Stomach (tissue), 8 donors: ENCODE measurements at regions not wholly inside any gene's neighbourhood (a gene's known extent, or its start where the extent isn't known, plus 50 kb on each side); places are given as distances from the start of the nearest gene placed in this dataset.

Source experiments
- DNase-seq, 2 donors: peaks; one replicate each; pipeline versions ENCODE4 v3.0.0 to v3.0.0-alpha.2; 2013 to 2019
- H3K27ac ChIP-seq, 5 donors: fragments of 200-600 bp in 4 of 5; sonication (generic) in 4 of 5; one replicate each; pipeline ENCODE4 v1.5.1; 2013 to 2019; ENCODE audit warnings: mild to moderate bottlenecking in 1 of 5, moderate library complexity in 1 of 5
- H3K27me3 ChIP-seq, 3 donors: fragments of 200-600 bp; sonication (generic); one replicate each; pipeline ENCODE4 v1.5.1; 2017 to 2019; ENCODE audit warnings: mixed run types in 1 of 3
- H3K36me3 ChIP-seq, 4 donors: fragments of 200-600 bp; sonication (generic); 1 replicate in 3 of 4; 2 replicates in 1 of 4; pipeline ENCODE4 v1.5.1; 2016 to 2019
- H3K4me1 ChIP-seq, 4 donors: fragments of 200-600 bp; sonication (generic); one replicate each; pipeline ENCODE4 v1.5.1; 2016 to 2019
- H3K4me3 ChIP-seq, 4 donors: fragments of 200-600 bp; sonication (generic) in 3 of 4; one replicate each; pipeline ENCODE4 v1.5.1; 2016 to 2019; ENCODE audit warnings: mild to moderate bottlenecking in 1 of 4
- H3K9me3 ChIP-seq, 4 donors: fragments of 200-600 bp; sonication (generic); one replicate each; pipeline ENCODE4 v1.5.1; 2016 to 2019
- CTCF ChIP-seq, 7 experiments: fragments of 450-650 bp in 4 of 7; fragments of 200-600 bp in 3 of 7; sonication (generic) in 3 of 7; IDR thresholded peaks; one replicate each; pipeline ENCODE4 v1.5.1; 2016 to 2019; ENCODE audit warnings: antibody characterized with exemption in 7 of 7, control low read depth in 2 of 7, mild to moderate bottlenecking in 1 of 7
- EP300 ChIP-seq: sonication (generic); formaldehyde crosslinking; IDR thresholded peaks from one replicate; pipeline ENCODE4 v1.6.1; 2017; ENCODE audit warnings: antibody characterized with exemption
- POLR2A ChIP-seq, 4 donors: fragments of 450-650 bp; IDR thresholded peaks; one replicate each; pipeline ENCODE4 v1.6.1; 2016; ENCODE audit warnings: antibody characterized with exemption in 4 of 4, control low read depth in 2 of 4, mild to moderate bottlenecking in 1 of 4, moderate library complexity in 1 of 4
- POLR2AphosphoS5 ChIP-seq, 3 donors: sonication (generic); formaldehyde crosslinking; IDR thresholded peaks; one replicate each; pipeline ENCODE4 v1.6.1; 2016; ENCODE audit warnings: antibody characterized with exemption in 3 of 3
- WGBS, 5 donors: extraction: QIAGEN DNeasy Blood & Tissue Kit in 3 of 5; methylation state at CpG; one replicate each; pipeline versions ENCODE4 v1.1.5 to v1.1.7; 2013 to 2018; 5-methylcytosine and 5-hydroxymethylcytosine counted together
- intact Hi-C: fragments of 100-400 bp; cut with DNase I; formaldehyde crosslinking; loops from one replicate; pipeline ENCODE4 v1.15.1; 2023; ENCODE audit warnings: low total_unique reads
- donor health status: healthy with polysubstance abuse.
- donor health status: Bipolar disorder and iron deficiency.
- donor health status: healthy.

- H3K9me3 ChIP-seq, result no peaks in the 10 kb centered on the region
- TF ChIP-seq POLR2A (IDR thresholded peaks at IDR 0.05) (no peak), CTCF (IDR thresholded peaks at IDR 0.05) (no peak), EP300 (no peak)
- H3K27me3 ChIP-seq, result no peaks in the 10 kb centered on the region
- WGBS, 5 donors, result 80 to 89% (median 85%) methylated on average over 3 of the region's 3 CpGs
- intact Hi-C loops, result no loop called here
- H3K4me1 ChIP-seq, result no peaks in the 10 kb centered on the region
- H3K36me3 ChIP-seq, result no peaks in the 10 kb centered on the region
- no peak overlapping the region for H3K27ac ChIP-seq
- DNase-seq, result peak in 1 of 2 donors; percentile 31
- no peak overlapping the region for H3K4me3 ChIP-seq
These were observed 583.0 kb upstream of the SPRY2 start for GRCh38 chr13:80923907-80924306.

DNA sequence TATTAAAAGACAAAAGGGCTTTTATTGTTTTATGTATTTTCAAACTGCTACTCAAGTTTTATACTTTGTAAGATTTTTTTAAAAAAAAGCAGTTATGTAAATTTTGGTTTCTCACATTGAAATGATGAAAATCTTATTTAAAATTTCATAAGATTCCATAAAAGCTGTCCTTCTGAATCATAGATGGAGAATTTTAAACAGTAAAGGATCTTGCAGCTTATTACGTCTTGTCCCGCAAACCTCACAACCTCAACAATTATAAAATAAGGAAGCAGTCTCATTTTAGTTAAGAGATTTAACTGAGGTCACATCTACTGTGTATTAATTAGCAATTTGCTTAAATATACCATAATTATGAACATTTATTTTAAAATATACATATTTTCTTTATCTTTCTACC lies 581.0 kb upstream of the SPRY2 start:
- intact Hi-C loops, result no loop called here
- H3K27ac ChIP-seq, result no peak overlapping the region
- H3K27me3 ChIP-seq, result no peaks in the 10 kb centered on the region
- no peaks in the 10 kb centered on the region for H3K36me3 ChIP-seq
- 90 to 95% (median 94%) methylated on average over 2 of the region's 2 CpGs for WGBS, 5 donors
- DNase-seq, result no peak
- TF ChIP-seq EP300 (no peak), CTCF (IDR thresholded peaks at IDR 0.05) (no peak), POLR2A (IDR thresholded peaks at IDR 0.05) (no peak), POLR2AphosphoS5 (IDR thresholded peaks at IDR 0.05) (no peak)
- no peak overlapping the region for H3K4me3 ChIP-seq
- no peaks in the 10 kb centered on the region for H3K9me3 ChIP-seq
- no peaks in the 10 kb centered on the region for H3K4me1 ChIP-seq

- 67 to 82% (median 77%) methylated on average over 2 of the region's 2 CpGs for WGBS, 5 donors
- no peak for TF ChIP-seq CTCF (IDR thresholded peaks at IDR 0.05)
- no peak for TF ChIP-seq EP300
- TF ChIP-seq POLR2AphosphoS5 (IDR thresholded peaks at IDR 0.05), result no peak
- TF ChIP-seq POLR2A (IDR thresholded peaks at IDR 0.05), result no peak
- DNase-seq, result no peak
- no peak overlapping the region for H3K4me3 ChIP-seq
- no peak overlapping the region for H3K27ac ChIP-seq
- intact Hi-C loops, result no loop called here
- no peaks in the 10 kb centered on the region for H3K9me3 ChIP-seq
- H3K36me3 ChIP-seq, result no peaks in the 10 kb centered on the region
- no peaks in the 10 kb centered on the region for H3K4me1 ChIP-seq
- H3K27me3 ChIP-seq, result no peaks in the 10 kb centered on the region
These were observed 580.6 kb upstream of the SPRY2 start for GRCh38 chr13:80921541-80921940.

DNA sequence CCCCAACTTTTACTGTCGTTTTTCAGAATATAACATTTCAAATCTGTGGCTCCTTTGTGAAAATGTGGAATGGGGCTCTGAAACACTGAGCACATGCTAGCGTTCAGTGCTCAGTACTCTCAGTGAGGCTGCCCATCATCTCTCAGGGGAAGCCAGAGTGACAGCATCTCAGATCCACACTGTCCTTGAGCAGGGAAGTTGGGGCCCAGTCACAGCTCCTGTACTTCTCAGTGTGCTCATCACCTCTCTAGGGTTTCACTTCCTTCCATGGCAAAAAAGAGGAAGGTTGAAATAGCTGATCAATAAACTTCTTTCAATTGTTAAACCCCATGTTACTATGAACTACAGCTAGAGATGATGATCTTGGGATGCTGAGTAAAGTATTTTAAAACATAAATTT lies 565.9 kb upstream of the SPRY2 start:
- DNase-seq, result no peak
- no peak overlapping the region for H3K4me3 ChIP-seq
- no peak overlapping the region for H3K27ac ChIP-seq
- peaks cover 0 to 12% (median 10%) of the 10 kb centered on the region in 4 donors for H3K9me3 ChIP-seq
- TF ChIP-seq POLR2AphosphoS5 (IDR thresholded peaks at IDR 0.05), result no peak
- TF ChIP-seq POLR2A (IDR thresholded peaks at IDR 0.05), result no peak
- TF ChIP-seq CTCF (IDR thresholded peaks at IDR 0.05), result no peak
- no peak for TF ChIP-seq EP300
- intact Hi-C loops, result no loop called here
- WGBS, 5 donors, result 73 to 89% (median 81%) methylated on average over 2 of the region's 2 CpGs
- H3K4me1 ChIP-seq, result no peaks in the 10 kb centered on the region
- H3K36me3 ChIP-seq, result no peaks in the 10 kb centered on the region
- no peaks in the 10 kb centered on the region for H3K27me3 ChIP-seq

- Histone ChIP-seq H3K27me3 (no peaks in the 10 kb centered on the region), H3K4me3 (no peak overlapping the region), H3K27ac (no peak overlapping the region), H3K9me3 (no peaks in the 10 kb centered on the region), H3K36me3 (no peaks in the 10 kb centered on the region), H3K4me1 (no peaks in the 10 kb centered on the region)
- DNase-seq, result no peak
- WGBS, 5 donors, result 53 to 71% (median 68%) methylated on average over 1 of the region's 1 CpG
- no peak for TF ChIP-seq EP300
- no peak for TF ChIP-seq CTCF (IDR thresholded peaks at IDR 0.05)
- no peak for TF ChIP-seq POLR2AphosphoS5 (IDR thresholded peaks at IDR 0.05)
- no peak for TF ChIP-seq POLR2A (IDR thresholded peaks at IDR 0.05)
- intact Hi-C loops, result no loop called here
These were observed 563.5 kb upstream of the SPRY2 start for GRCh38 chr13:80904386-80904785.
